ENCODE measurements at regions not wholly inside any gene's neighbourhood (a gene's known extent, or its start where the extent isn't known, plus 50 kb on each side); places are given as distances from the start of the nearest gene placed in this dataset.

GRCh38 chr11:27287205-27287604 is 75.8 kb downstream of the CCDC34 start:
- TF ChIP-seq, protein P1, sequence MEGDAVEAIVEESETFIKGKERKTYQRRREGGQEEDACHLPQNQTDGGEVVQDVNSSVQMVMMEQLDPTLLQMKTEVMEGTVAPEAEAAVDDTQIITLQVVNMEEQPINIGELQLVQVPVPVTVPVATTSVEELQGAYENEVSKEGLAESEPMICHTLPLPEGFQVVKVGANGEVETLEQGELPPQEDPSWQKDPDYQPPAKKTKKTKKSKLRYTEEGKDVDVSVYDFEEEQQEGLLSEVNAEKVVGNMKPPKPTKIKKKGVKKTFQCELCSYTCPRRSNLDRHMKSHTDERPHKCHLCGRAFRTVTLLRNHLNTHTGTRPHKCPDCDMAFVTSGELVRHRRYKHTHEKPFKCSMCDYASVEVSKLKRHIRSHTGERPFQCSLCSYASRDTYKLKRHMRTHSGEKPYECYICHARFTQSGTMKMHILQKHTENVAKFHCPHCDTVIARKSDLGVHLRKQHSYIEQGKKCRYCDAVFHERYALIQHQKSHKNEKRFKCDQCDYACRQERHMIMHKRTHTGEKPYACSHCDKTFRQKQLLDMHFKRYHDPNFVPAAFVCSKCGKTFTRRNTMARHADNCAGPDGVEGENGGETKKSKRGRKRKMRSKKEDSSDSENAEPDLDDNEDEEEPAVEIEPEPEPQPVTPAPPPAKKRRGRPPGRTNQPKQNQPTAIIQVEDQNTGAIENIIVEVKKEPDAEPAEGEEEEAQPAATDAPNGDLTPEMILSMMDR (IDR thresholded peaks at IDR 0.05): no peak
- Histone ChIP-seq H3K36me3 (no peaks in the 10 kb centered on the region), H3K4me3 (no peak overlapping the region), H3K27me3 (no peaks in the 10 kb centered on the region), H3K9me3 (peaks cover 0 to 11% (median 0%) of the 10 kb centered on the region in 11 donors), H3K4me1 (peaks cover 0 to 20% (median 3%) of the 10 kb centered on the region in 9 donors), H3K27ac (no peak overlapping the region)
- DNase-seq (no peak), ATAC-seq (no peak)
- intact Hi-C loops (cut with DNase I): no loop called here
- WGBS, 2 donors: 44 to 62% methylated on average over 1 of the region's 1 CpG

GRCh38 chr11:27285761-27286160 is 77.3 kb downstream of the CCDC34 start:
- Histone ChIP-seq H3K27ac (no peak overlapping the region), H3K4me1 (peaks cover 0 to 26% (median 9%) of the 10 kb centered on the region in 9 donors), H3K27me3 (no peaks in the 10 kb centered on the region), H3K36me3 (no peaks in the 10 kb centered on the region), H3K4me3 (no peak overlapping the region), H3K9me3 (no peaks in the 10 kb centered on the region)
- intact Hi-C loops (cut with DNase I): no loop called here
- 53 to 77% methylated on average over 3 of the region's 3 CpGs for WGBS, 2 donors
- ATAC-seq: no peak
- TF ChIP-seq, protein P1 (IDR thresholded peaks at IDR 0.05): no peak
- no peak for DNase-seq

GRCh38 chr11:27282806-27283205 is 80.2 kb downstream of the CCDC34 start:
- TF ChIP-seq, protein P1 (IDR thresholded peaks at IDR 0.05): no peak
- H3K4me3 ChIP-seq: no peak overlapping the region
- peaks cover 0 to 22% (median 9%) of the 10 kb centered on the region in 9 donors for H3K4me1 ChIP-seq
- H3K27ac ChIP-seq: peak overlapping the region in 4 of 10 donors; percentile 36 to 61 (median 54)
- intact Hi-C loops (cut with DNase I): no loop called here
- no peak for DNase-seq
- H3K27me3 ChIP-seq: no peaks in the 10 kb centered on the region
- 54 to 55% methylated on average over 3 of the region's 3 CpGs for WGBS, 2 donors
- no peaks in the 10 kb centered on the region for H3K9me3 ChIP-seq
- no peaks in the 10 kb centered on the region for H3K36me3 ChIP-seq
- no peak for ATAC-seq

DNA sequence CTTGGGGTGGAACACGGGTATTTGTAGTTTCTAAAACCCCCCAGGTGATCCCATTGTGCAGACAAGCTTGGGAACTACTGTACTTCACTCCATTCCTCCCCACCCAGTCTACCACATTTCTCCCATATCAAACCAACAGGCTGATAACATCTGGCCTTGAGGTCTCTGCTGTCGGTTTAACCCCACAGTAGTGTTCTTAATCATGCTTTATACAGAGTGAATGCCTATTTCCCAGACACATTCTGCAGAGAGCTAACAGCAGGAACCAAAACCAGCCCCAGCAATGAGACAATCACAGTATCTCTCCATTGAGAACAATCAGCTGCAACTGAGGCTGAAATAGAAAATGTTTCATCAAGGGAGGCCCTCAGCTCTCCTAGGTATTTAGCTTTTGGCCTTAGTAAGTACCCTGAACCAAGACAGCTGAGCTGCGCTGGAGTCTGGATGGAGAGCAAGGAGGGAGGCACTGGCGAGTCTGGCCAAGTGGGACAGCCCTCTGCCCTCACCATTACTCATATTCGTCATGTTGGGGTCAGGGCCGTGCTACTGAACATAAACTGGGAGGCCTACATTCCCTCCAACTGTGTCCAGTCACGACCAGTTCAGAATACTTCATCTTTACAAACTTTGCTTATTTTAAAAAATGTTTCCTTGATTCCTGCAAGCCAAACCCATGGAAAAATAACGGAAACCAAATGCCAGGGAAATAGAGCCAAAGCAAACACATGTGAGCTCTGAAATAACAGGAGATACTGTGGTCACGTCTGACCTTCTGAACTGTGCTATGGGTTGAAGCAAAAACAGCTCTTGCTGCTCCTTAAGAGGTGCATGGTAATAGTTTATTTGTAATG is 81.0 kb downstream of the CCDC34 start:
- ATAC-seq (peak; percentile 75 to 97 (median 91)), DNase-seq (peak; percentile 38 to 55)
- no peaks in the 10 kb centered on the region for H3K27me3 ChIP-seq
- intact Hi-C loops (cut with DNase I): no loop called here
- 52 to 58% methylated on average over 9 of the region's 9 CpGs for WGBS, 2 donors
- no peaks in the 10 kb centered on the region for H3K9me3 ChIP-seq
- H3K27ac ChIP-seq: peak overlapping the region in 6 of 10 donors; percentile 5 to 61 (median 43)
- no peak overlapping the region for H3K4me3 ChIP-seq
- TF ChIP-seq, protein P1 (IDR thresholded peaks at IDR 0.05): no peak
- H3K36me3 ChIP-seq: no peaks in the 10 kb centered on the region
- H3K4me1 ChIP-seq: peaks cover 0 to 22% (median 9%) of the 10 kb centered on the region in 9 donors

Measured in heart right ventricle (tissue), 16 donors.